HepG2 (cell line): ENCODE measurements at regions not wholly inside any gene's neighbourhood (a gene's known extent, or its start where the extent isn't known, plus 50 kb on each side); places are given as distances from the start of the nearest gene placed in this dataset.

Experiments
- ATAC-seq: fragments of 200-7000 bp; cut with Tn5 transposase; 3 replicates; pipeline ENCODE4 v1.9.1; 2020; ENCODE audit warnings: mild to moderate bottlenecking, moderate library complexity
- BruUV-seq: library from RNA; stranded (reverse); fragments of 400-500 nt; replicated peaks from 2 replicates; lab custom pipeline; 2021; lab: Mats Ljungman, UMichigan
- CTCF ChIA-PET: fragments of 300-600 bp; formaldehyde crosslinking; extraction: SDS; loops from one replicate; lab custom pipeline; 2021; ENCODE audit warnings: low total read pairs, inconsistent platforms, low intra/inter-chr PET ratio; lab: Yijun Ruan, JAX
- POLR2A ChIA-PET: fragments of 350-600 bp; sonication (Branson Sonifier 250); formaldehyde crosslinking; loops from one replicate; lab custom pipeline; 2020; ENCODE audit warnings: antibody characterized with exemption, inconsistent platforms; lab: Yijun Ruan, JAX
- DNase-seq: peaks from one replicate; pipeline ENCODE4 v3.0.0-alpha.2; 2015; ENCODE audit warnings: low spot score
- FAIRE-seq: peaks from 3 replicates; lab custom pipeline; 2011; peaks lifted over from hg19 to GRCh38; lab: Jason Lieb, UNC
- H2AFZ ChIP-seq: one replicate; pipeline ENCODE4 v1.6.1; 2011; ENCODE audit warnings: low read length, inconsistent platforms
- H3K27ac ChIP-seq: fragments of 300-600 bp; 3 replicates; pipeline ENCODE4 v1.8.0; 2011; ENCODE audit warnings: mixed run types, mild to moderate bottlenecking, mixed read lengths, low read length, inconsistent platforms; ENCODE audit not compliant: insufficient read depth; ENCODE audit errors: extremely low read length
- H3K27me3 ChIP-seq, 2 experiments: fragments of 200-600 bp in 1 of 2; 2 replicates in 1 of 2; 3 replicates in 1 of 2; pipeline versions ENCODE4 v1.6.0 to v1.8.0; 2011; ENCODE audit warnings: low read length in 2 of 2, mild to moderate bottlenecking in 2 of 2, moderate library complexity in 2 of 2, inconsistent platforms in 1 of 2; ENCODE audit not compliant: insufficient read depth in 2 of 2, control insufficient read depth in 1 of 2
- H3K36me3 ChIP-seq, 2 experiments: fragments of 200-600 bp in 1 of 2; replicated peaks in 1 of 2; 2 replicates in 1 of 2; 3 replicates in 1 of 2; pipeline versions ENCODE4 v1.5.1 to v1.8.0; 2011; ENCODE audit warnings: low read length in 2 of 2, inconsistent platforms in 1 of 2; ENCODE audit not compliant: insufficient read depth in 2 of 2, control insufficient read depth in 1 of 2
- H3K4me1 ChIP-seq: 2 replicates; pipeline ENCODE4 v1.5.1; 2012; ENCODE audit warnings: low read length, inconsistent platforms; ENCODE audit not compliant: insufficient read depth
- H3K4me2 ChIP-seq: 2 replicates; pipeline ENCODE4 v1.6.0; 2011; ENCODE audit warnings: low read depth, low read length, inconsistent platforms
- H3K4me3 ChIP-seq, 3 experiments: fragments of 200-600 bp in 1 of 3; sonication (generic), shearing (Covaris generic) in 1 of 3; replicated peaks in 1 of 3; 2 replicates each; pipeline ENCODE4 v1.5.1; 2011 to 2016; ENCODE audit warnings: low read length in 3 of 3, inconsistent platforms in 2 of 3, low read depth in 2 of 3, mild to moderate bottlenecking in 2 of 3, control low read depth in 1 of 3, mixed read lengths in 1 of 3; ENCODE audit not compliant: insufficient read depth in 1 of 3
- H3K79me2 ChIP-seq: one replicate; pipeline ENCODE4 v1.6.1; 2011; ENCODE audit warnings: low read length, inconsistent platforms; ENCODE audit not compliant: insufficient read depth
- H3K9ac ChIP-seq: 2 replicates; pipeline ENCODE4 v1.6.0; 2011; ENCODE audit warnings: mild to moderate bottlenecking, low read depth, low read length, inconsistent platforms; ENCODE audit not compliant: insufficient read depth
- H3K9me3 ChIP-seq: 2 replicates; pipeline ENCODE4 v1.5.1; 2012; ENCODE audit warnings: mild to moderate bottlenecking, low read length
- H4K20me1 ChIP-seq: 2 replicates; pipeline ENCODE4 v1.6.0; 2011; ENCODE audit warnings: inconsistent platforms, mild to moderate bottlenecking, low read length, moderate library complexity; ENCODE audit not compliant: insufficient read depth
- CBX2 ChIP-seq, 2 experiments: fragments of 200-600 bp in 1 of 2; sonication (generic); formaldehyde crosslinking in 1 of 2; IDR thresholded peaks; 2 replicates each; pipeline versions ENCODE4 v1.7.0 to v1.8.1; 2018 to 2022; ENCODE audit warnings: low read depth in 2 of 2, low read length in 1 of 2, mild to moderate bottlenecking in 1 of 2, missing genetic modification reagents in 1 of 2
- DR1 ChIP-seq: sonication (generic); formaldehyde crosslinking; IDR thresholded peaks from 2 replicates; pipeline ENCODE4 v1.8.0; 2021; ENCODE audit warnings: mild to moderate bottlenecking, missing genetic modification reagents, inconsistent platforms
- HIVEP1 ChIP-seq: sonication (generic); formaldehyde crosslinking; IDR thresholded peaks from 2 replicates; pipeline ENCODE4 v1.4.0; 2020; ENCODE audit warnings: mild to moderate bottlenecking, missing genetic modification reagents
- KAT8 ChIP-seq: IDR thresholded peaks from 2 replicates; pipeline ENCODE4 v1.6.1; 2016; ENCODE audit warnings: missing genetic modification reagents, missing compliant biosample characterization
- KDM2A ChIP-seq: sonication (generic); formaldehyde crosslinking; IDR thresholded peaks from 2 replicates; pipeline ENCODE4 v1.4.0; 2020; ENCODE audit warnings: low read depth, missing genetic modification reagents, borderline replicate concordance
- RAD21 ChIP-seq: fragments of 450-650 bp; formaldehyde crosslinking; IDR thresholded peaks from 2 replicates; pipeline ENCODE4 v1.5.0; 2020; ENCODE audit warnings: mild to moderate bottlenecking
- TIGD3 ChIP-seq: sonication (generic); formaldehyde crosslinking; IDR thresholded peaks from 2 replicates; pipeline ENCODE4 v1.5.1; 2020; ENCODE audit warnings: mild to moderate bottlenecking, missing genetic modification reagents, borderline replicate concordance
- ZBTB20 ChIP-seq: sonication (generic); formaldehyde crosslinking; IDR thresholded peaks from 2 replicates; pipeline ENCODE4 v1.8.1; 2023; ENCODE audit warnings: missing genetic modification reagents, low read depth, mild to moderate bottlenecking, borderline replicate concordance
- ZMYM4 ChIP-seq: sonication (generic); formaldehyde crosslinking; IDR thresholded peaks from 2 replicates; pipeline ENCODE4 v1.8.1; 2023; ENCODE audit warnings: mild to moderate bottlenecking, missing genetic modification reagents
- ZNF121 ChIP-seq: sonication (generic); formaldehyde crosslinking; IDR thresholded peaks from 2 replicates; pipeline ENCODE4 v1.5.0; 2020; ENCODE audit warnings: mild to moderate bottlenecking, missing genetic modification reagents
- ZNF558 ChIP-seq: sonication (generic); formaldehyde crosslinking; IDR thresholded peaks from 2 replicates; pipeline ENCODE4 v1.9.0; 2022; ENCODE audit warnings: mild to moderate bottlenecking, missing genetic modification reagents, borderline replicate concordance
- ZNF720 ChIP-seq: sonication (generic); formaldehyde crosslinking; IDR thresholded peaks from 2 replicates; pipeline ENCODE4 v1.4.0; 2020; ENCODE audit warnings: missing genetic modification reagents
- ZZZ3 ChIP-seq: sonication (generic); formaldehyde crosslinking; IDR thresholded peaks from 2 replicates; pipeline ENCODE4 v1.4.0; 2020; ENCODE audit warnings: missing genetic modification reagents, mild to moderate bottlenecking, borderline replicate concordance
- WGBS: methylation state at CpG from one replicate; pipeline ENCODE4 v1.1.6; 2017; ENCODE audit warnings: low lambda C conversion rate; 5-methylcytosine and 5-hydroxymethylcytosine counted together
- in situ Hi-C: cut with HindIII; loops from 2 replicates; pipeline ENCODE4 v1.10.0; 2017; ENCODE audit warnings: low pct_unique_long_range_greater_than_20kb; ENCODE audit not compliant: extremely low pct_ligation_motif_present
- intact Hi-C: fragments of 100-400 bp; cut with micrococcal nuclease; formaldehyde crosslinking; loops from one replicate; pipeline ENCODE4 v1.10.0; 2022; ENCODE audit not compliant: unreplicated experiment

GRCh38 chr13:107838588-107839161 lies 376.7 kb downstream of the LIG4 start:
- Histone ChIP-seq H2AFZ (no peak overlapping the region), H4K20me1 (no peaks in the 10 kb centered on the region), H3K4me2 (no peak overlapping the region), H3K9ac (no peak overlapping the region), H3K27ac (no peak overlapping the region), H3K9me3 (no peaks in the 10 kb centered on the region), H3K4me1 (no peaks in the 10 kb centered on the region), H3K36me3 (no peaks in the 10 kb centered on the region), H3K4me3 (no peak overlapping the region), H3K79me2 (no peaks in the 10 kb centered on the region), H3K27me3 (no peaks in the 10 kb centered on the region)
- intact Hi-C loops, result no loop called here
- WGBS, result 26% methylated on average over 3 of the region's 3 CpGs
- ChIA-PET POLR2A (no interaction called here), CTCF (no interaction called here)
- FAIRE-seq (no peak), DNase-seq (no peak), ATAC-seq (no peak)
- in situ Hi-C loops, result no loop called here
- TF ChIP-seq ZNF558 (CRISPR knock-in tag) (no peak), ZNF121 (CRISPR knock-in tag) (no peak), RAD21 (CRISPR knock-in tag) (no peak), CBX2 (IDR thresholded peaks at IDR 0.05; ENCODE audit: low read depth, low read length) (no peak), CBX2 (CRISPR knock-in tag; IDR thresholded peaks at IDR 0.05; ENCODE audit: low read depth) (no peak), HIVEP1 (no peak), KAT8 (CRISPR knock-in tag) (no peak)
- BruUV-seq, result no TSS peak

GRCh38 chr13:107836685-107837084 lies 378.7 kb downstream of the LIG4 start:
- Histone ChIP-seq H3K4me2 (no peak overlapping the region), H3K9ac (no peak overlapping the region), H2AFZ (no peak overlapping the region), H3K4me3 (no peak overlapping the region), H3K4me1 (no peaks in the 10 kb centered on the region), H3K27me3 (no peaks in the 10 kb centered on the region), H4K20me1 (no peaks in the 10 kb centered on the region), H3K79me2 (no peaks in the 10 kb centered on the region), H3K36me3 (no peaks in the 10 kb centered on the region), H3K27ac (no peak overlapping the region), H3K9me3 (no peaks in the 10 kb centered on the region)
- intact Hi-C loops (no loop called here), in situ Hi-C loops (no loop called here)
- ChIA-PET POLR2A (no interaction called here), CTCF (no interaction called here)
- 16% methylated on average over 6 of the region's 6 CpGs for WGBS
- no peak for FAIRE-seq
- no TSS peak for BruUV-seq
- no peak for TF ChIP-seq TIGD3 (CRISPR knock-in tag)
- TF ChIP-seq ZBTB20 (CRISPR knock-in tag), result no peak
- no peak for TF ChIP-seq DR1 (CRISPR knock-in tag)
- TF ChIP-seq ZZZ3, result no peak
- TF ChIP-seq ZNF720 (CRISPR knock-in tag), result no peak
- no peak for TF ChIP-seq KDM2A (CRISPR knock-in tag)
- TF ChIP-seq ZMYM4 (CRISPR knock-in tag), result no peak
- ATAC-seq, result no peak
- no peak for DNase-seq
